ENCODE measurements at regions not wholly inside any gene's neighbourhood (a gene's known extent, or its start where the extent isn't known, plus 50 kb on each side); places are given as distances from the start of the nearest gene placed in this dataset.

DNA sequence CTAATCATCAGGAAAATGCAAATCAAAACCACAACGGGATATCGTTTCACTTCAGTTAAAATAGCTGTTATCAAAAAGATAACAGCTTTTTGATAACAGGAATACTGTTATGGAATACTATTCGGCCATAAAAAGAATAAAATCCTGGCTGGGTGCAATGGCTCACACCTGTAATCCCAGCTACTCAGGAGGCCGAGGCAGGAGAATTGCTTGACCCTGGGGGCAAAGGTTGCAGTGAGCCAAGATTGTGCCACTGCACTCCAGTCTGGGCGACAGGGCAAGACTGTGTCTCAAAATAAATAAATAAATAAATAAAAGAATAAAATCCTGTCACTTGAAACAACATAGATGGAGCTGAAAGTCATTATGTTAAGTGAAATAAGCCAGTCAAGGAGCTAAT, 178.1 kb upstream of the TSC22D2 start:
- TF ChIP-seq, protein P1, sequence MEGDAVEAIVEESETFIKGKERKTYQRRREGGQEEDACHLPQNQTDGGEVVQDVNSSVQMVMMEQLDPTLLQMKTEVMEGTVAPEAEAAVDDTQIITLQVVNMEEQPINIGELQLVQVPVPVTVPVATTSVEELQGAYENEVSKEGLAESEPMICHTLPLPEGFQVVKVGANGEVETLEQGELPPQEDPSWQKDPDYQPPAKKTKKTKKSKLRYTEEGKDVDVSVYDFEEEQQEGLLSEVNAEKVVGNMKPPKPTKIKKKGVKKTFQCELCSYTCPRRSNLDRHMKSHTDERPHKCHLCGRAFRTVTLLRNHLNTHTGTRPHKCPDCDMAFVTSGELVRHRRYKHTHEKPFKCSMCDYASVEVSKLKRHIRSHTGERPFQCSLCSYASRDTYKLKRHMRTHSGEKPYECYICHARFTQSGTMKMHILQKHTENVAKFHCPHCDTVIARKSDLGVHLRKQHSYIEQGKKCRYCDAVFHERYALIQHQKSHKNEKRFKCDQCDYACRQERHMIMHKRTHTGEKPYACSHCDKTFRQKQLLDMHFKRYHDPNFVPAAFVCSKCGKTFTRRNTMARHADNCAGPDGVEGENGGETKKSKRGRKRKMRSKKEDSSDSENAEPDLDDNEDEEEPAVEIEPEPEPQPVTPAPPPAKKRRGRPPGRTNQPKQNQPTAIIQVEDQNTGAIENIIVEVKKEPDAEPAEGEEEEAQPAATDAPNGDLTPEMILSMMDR (conservative IDR thresholded peaks at IDR 0.05) = no peak
- TF ChIP-seq ZFX (IDR thresholded peaks at IDR 0.05) = no peak

All from C4-2B (cell line).